ENCODE measurements at regions not wholly inside any gene's neighbourhood (a gene's known extent, or its start where the extent isn't known, plus 50 kb on each side); places are given as distances from the start of the nearest gene placed in this dataset.

- CTCF ChIA-PET, result interaction anchor here (1.1 kb wide), 1 partner anchor 10 kb away, joined by 3 read pairs; no protein-coding TSS in a partner anchor
- no peaks in the 10 kb centered on the region for H3K4me1 ChIP-seq (ENCODE audit: control insufficient read depth, insufficient read depth, low read length)
- TF ChIP-seq SCRT1 (tag by site-specific recombination; IDR thresholded peaks at IDR 0.05; ENCODE audit: borderline replicate concordance), result no peak
- TF ChIP-seq ZNF133 (tag by site-specific recombination; IDR thresholded peaks at IDR 0.05), result no peak
- TF ChIP-seq ZNF155 (tag by site-specific recombination; IDR thresholded peaks at IDR 0.05), result no peak
- TF ChIP-seq ZNF610 (tag by site-specific recombination; IDR thresholded peaks at IDR 0.05; ENCODE audit: borderline replicate concordance), result no peak
- no peak for TF ChIP-seq ZNF660 (tag by site-specific recombination; IDR thresholded peaks at IDR 0.05)
- no peak for TF ChIP-seq YY2 (tag by site-specific recombination; IDR thresholded peaks at IDR 0.05)
- no peak for TF ChIP-seq ZNF302 (tag by site-specific recombination; IDR thresholded peaks at IDR 0.05; ENCODE audit: low read depth)
- no peak for TF ChIP-seq ZNF239 (tag by site-specific recombination; IDR thresholded peaks at IDR 0.05)
- TF ChIP-seq OVOL3 (tag by site-specific recombination; IDR thresholded peaks at IDR 0.05), result no peak
- no peak for TF ChIP-seq ZBTB20 (tag by site-specific recombination; IDR thresholded peaks at IDR 0.05)
- no peaks in the 10 kb centered on the region for H3K9me3 ChIP-seq (ENCODE audit: control insufficient read depth, insufficient read depth, low read depth, low read length)
- no peak overlapping the region for H3K27ac ChIP-seq (ENCODE audit: extremely low read depth, low read depth, low read length)
- no peak overlapping the region for H3K4me3 ChIP-seq (ENCODE audit: low read depth, low read length)
- no peaks in the 10 kb centered on the region for H3K36me3 ChIP-seq (ENCODE audit: control insufficient read depth in 2 of 2, insufficient read depth in 1 of 2, low read length in 2 of 2)
- POLR2A ChIA-PET, result no interaction called here
These were observed 458.4 kb upstream of the C9orf72 start for GRCh38 chr9:28031521-28032267.

DNA sequence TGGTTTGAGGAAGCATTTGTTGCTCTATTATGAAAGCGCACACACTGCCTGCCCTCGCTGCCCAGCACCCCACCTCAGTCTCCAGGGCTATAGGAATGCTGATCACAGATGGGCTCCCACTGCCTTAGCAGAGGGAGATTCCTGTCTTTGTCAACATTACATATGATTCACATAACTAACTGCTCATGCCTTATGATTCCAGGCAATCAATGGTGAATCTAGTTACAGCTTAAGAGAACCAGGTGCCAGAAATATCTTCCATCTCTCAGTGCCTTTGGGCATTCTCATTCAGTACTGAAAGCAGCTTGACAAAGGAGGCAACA is 458.9 kb upstream of the C9orf72 start:
- H3K36me3 ChIP-seq (ENCODE audit: control insufficient read depth in 2 of 2, insufficient read depth in 1 of 2, low read length in 2 of 2), result no peaks in the 10 kb centered on the region
- no peak overlapping the region for H3K27ac ChIP-seq (ENCODE audit: extremely low read depth, low read depth, low read length)
- POLR2A ChIA-PET, result no interaction called here
- no peaks in the 10 kb centered on the region for H3K9me3 ChIP-seq (ENCODE audit: control insufficient read depth, insufficient read depth, low read depth, low read length)
- H3K4me1 ChIP-seq (ENCODE audit: control insufficient read depth, insufficient read depth, low read length), result no peaks in the 10 kb centered on the region
- CTCF ChIA-PET, result interaction anchor here (1.1 kb wide), 1 partner anchor 9 kb away, joined by 3 read pairs; no protein-coding TSS in a partner anchor
- H3K4me3 ChIP-seq (ENCODE audit: low read depth, low read length), result no peak overlapping the region
- TF ChIP-seq ZNF521 (tag by site-specific recombination; IDR thresholded peaks at IDR 0.05) (no peak), ZNF155 (tag by site-specific recombination; IDR thresholded peaks at IDR 0.05) (no peak), IKZF3 (tag by site-specific recombination; IDR thresholded peaks at IDR 0.05) (no peak), RBAK (tag by site-specific recombination; IDR thresholded peaks at IDR 0.05) (no peak), OVOL3 (tag by site-specific recombination; IDR thresholded peaks at IDR 0.05) (no peak), ZSCAN30 (tag by site-specific recombination; IDR thresholded peaks at IDR 0.05) (no peak), ZNF623 (tag by site-specific recombination; IDR thresholded peaks at IDR 0.05) (no peak), SCRT2 (tag by site-specific recombination; IDR thresholded peaks at IDR 0.05) (no peak), ZNF37A (tag by site-specific recombination; IDR thresholded peaks at IDR 0.05) (no peak), ZNF391 (tag by site-specific recombination; IDR thresholded peaks at IDR 0.05; ENCODE audit: borderline replicate concordance, low read depth) (no peak), ZNF23 (tag by site-specific recombination; IDR thresholded peaks at IDR 0.05; ENCODE audit: borderline replicate concordance) (no peak), PRDM4 (tag by site-specific recombination; IDR thresholded peaks at IDR 0.05) (no peak), ZBTB7A (tag by site-specific recombination; IDR thresholded peaks at IDR 0.05; ENCODE audit: low read depth) (no peak), ZBTB1 (tag by site-specific recombination; IDR thresholded peaks at IDR 0.05) (no peak), ZNF211 (tag by site-specific recombination; IDR thresholded peaks at IDR 0.05; ENCODE audit: low read depth) (no peak), ZNF768 (tag by site-specific recombination; IDR thresholded peaks at IDR 0.05) (no peak), ZNF280C (tag by site-specific recombination; IDR thresholded peaks at IDR 0.05) (no peak), ZNF350 (tag by site-specific recombination; IDR thresholded peaks at IDR 0.05) (no peak), SALL2 (tag by site-specific recombination; IDR thresholded peaks at IDR 0.05; ENCODE audit: borderline replicate concordance) (no peak), ZNF747 (tag by site-specific recombination; IDR thresholded peaks at IDR 0.05) (no peak)

Data from HEK293 (cell line).